Posterior vena cava (tissue), 2 donors: ENCODE measurements at regions not wholly inside any gene's neighbourhood (a gene's known extent, or its start where the extent isn't known, plus 50 kb on each side); places are given as distances from the start of the nearest gene placed in this dataset.

ENCODE experiments used
- DNase-seq: peaks from one replicate; pipeline ENCODE4 v3.0.0-alpha.2; 2020; ENCODE audit warnings: low spot score
- intact Hi-C, 2 donors: fragments of 100-400 bp; cut with DNase I; formaldehyde crosslinking; loops; one replicate each; pipeline versions ENCODE4 v1.14.1 to v1.14.2; 2022 to 2023
- donor health status: DM: yes; HTN: yes; CAD: no.
- donor health status: DM: yes; HTN: yes; CAD: no.

GRCh38 chr9:111152614-111153406, 114.5 kb upstream of the LPAR1 start:
- intact Hi-C loops, result no loop called here
- DNase-seq, result no peak

GRCh38 chr9:111151537-111151936, 113.3 kb upstream of the LPAR1 start:
- DNase-seq, result no peak
- intact Hi-C loops, result no loop called here

DNA sequence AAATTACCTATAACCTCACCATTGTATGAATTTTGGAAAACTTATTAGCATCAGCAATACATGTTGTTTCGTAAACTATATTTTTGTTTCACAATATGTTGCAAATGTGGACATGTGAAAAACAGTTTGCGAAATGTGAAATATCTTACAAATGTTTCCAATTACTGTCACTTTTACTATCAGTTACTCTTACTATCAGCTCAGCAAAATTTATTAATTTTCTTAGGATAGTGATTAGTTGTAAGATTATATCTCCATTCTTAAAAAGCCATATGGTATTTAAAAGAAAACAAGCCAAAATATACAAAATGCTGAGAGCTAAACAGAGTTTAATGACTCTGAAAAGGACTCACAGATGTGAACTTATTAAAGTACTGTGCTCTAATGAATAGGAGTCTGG, 111.9 kb upstream of the LPAR1 start:
- DNase-seq, result no peak
- intact Hi-C loops, result no loop called here

GRCh38 chr9:111149018-111149759, 110.9 kb upstream of the LPAR1 start:
- DNase-seq, result no peak
- intact Hi-C loops, result loop anchor here in 1 of 2 donors (5.0 kb wide), 1 partner anchor 1122 kb away; no protein-coding TSS in a partner anchor

DNA sequence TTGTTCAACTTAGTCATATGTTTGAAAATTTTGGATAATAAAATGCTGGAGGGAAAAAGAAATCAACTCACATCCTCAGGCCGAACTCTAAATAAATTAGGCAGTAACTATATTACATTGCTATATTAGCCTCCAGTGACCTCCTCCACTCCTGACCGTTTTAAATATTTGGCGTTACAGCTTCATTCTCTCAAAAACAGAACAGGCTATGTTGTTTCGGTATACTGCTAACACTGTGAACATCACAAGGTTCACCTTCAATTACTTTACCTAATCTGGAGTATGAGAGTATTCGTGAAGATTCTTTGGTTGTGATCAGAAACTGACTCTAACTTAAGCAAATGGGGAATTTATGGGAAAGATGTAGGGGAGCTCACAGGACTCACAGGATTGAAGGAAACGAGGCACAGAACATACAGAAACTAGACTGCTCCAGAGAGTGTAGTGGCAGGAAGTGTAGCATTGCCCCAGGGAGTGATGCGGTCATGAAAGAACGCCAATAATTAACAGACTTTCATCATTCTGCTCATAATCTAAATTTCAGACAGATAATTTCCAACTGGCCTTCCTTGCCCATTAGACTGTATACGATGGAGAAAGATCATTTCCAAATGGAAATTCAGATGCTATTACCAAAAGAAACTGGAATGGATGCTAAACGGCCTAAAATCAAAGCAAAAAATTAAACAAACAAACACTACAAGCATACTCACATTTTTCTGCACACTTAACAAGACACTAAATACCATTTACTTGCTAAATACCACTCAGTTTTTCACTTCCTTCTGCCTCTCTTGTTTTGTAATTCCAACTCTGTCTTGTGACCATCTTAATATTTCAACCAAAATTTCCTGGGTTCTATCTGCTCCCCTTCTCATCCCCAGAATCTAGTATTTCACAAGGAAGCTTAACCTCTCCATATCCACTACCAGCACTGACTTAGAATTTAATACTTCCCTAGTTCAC, 110.1 kb upstream of the LPAR1 start:
- intact Hi-C loops, result loop anchor here in 1 of 2 donors (5.0 kb wide), 1 partner anchor 1121 kb away; no protein-coding TSS in a partner anchor
- DNase-seq, result no peak

GRCh38 chr9:111147041-111147440, 108.8 kb upstream of the LPAR1 start:
- intact Hi-C loops, result loop anchor here in 1 of 2 donors (5.0 kb wide), 1 partner anchor 1120 kb away; no protein-coding TSS in a partner anchor
- no peak for DNase-seq

GRCh38 chr9:111144741-111145140, 106.5 kb upstream of the LPAR1 start:
- intact Hi-C loops, result loop anchor here in 1 of 2 donors (5.0 kb wide), 1 partner anchor 1117 kb away; no protein-coding TSS in a partner anchor
- no peak for DNase-seq

GRCh38 chr9:111136180-111136579, 97.9 kb upstream of the LPAR1 start:
- intact Hi-C loops, result loop anchor here in 1 of 2 donors (2.0 kb wide), 1 partner anchor 77 kb away; no protein-coding TSS in a partner anchor
- no peak for DNase-seq

- DNase-seq, result no peak
- intact Hi-C loops, result no loop called here
Measured at GRCh38 chr9:111131211-111131610, 92.9 kb upstream of the LPAR1 start.

DNA sequence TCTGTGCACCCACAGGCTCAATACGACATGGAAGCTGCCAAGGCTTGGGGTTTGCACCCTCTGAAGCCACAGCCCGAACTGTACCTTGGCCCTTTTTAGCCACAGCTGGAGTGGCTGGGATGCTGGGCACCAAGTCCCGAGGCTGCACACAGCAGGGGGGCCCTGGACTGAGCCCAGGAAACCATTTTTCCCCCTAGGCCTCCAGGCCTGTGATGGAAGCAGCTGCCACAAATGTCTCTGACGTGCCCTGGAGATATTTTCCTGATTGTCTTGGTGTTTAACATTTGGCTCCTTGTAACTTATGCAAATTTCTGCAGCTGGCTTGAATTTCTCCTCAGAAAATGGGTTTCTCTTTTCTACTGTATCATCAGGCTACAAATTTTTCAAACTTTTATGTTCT, 82.3 kb upstream of the LPAR1 start:
- no peak for DNase-seq
- intact Hi-C loops, result no loop called here

GRCh38 chr9:111118256-111118948, 80.1 kb upstream of the LPAR1 start:
- no peak for DNase-seq
- intact Hi-C loops, result no loop called here

DNA sequence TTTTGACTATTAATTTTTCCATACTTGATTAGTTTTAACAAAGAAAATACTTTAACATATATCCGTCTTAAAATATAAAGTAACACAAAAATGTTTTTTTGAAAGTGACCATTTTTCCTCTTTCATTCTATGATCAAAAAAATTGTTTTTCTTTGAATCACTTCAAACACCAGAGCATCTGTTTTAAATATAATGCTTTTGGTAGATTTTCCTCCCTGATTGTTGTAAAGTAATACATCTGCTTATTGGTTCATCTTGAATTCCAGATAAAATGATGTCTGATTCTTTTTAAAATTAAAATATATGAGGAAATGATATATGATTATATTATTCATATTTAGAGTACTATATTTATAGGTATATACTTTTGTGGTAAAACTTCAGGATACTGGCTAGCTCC, 76.2 kb upstream of the LPAR1 start:
- DNase-seq, result no peak
- intact Hi-C loops, result no loop called here

DNA sequence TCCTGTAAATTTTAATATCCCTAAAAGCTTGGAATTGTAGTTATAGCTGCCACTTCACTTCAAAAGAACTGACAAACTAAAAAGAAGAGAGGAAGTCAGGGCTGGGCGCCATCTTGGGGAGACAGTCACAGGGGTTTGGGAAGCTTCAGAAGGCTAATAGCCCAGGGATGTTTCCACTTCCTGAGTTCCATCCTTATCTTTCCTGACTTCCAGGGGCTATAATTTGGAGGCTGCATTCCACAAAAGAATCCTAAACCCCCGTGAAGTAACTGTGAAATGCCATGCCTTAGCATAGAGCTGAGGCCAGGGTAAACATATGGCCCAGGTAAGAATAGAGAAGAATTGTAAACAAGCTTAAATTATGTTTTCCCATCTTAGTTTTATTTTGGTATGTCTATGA, 75.4 kb upstream of the LPAR1 start:
- intact Hi-C loops, result no loop called here
- DNase-seq, result no peak

DNA sequence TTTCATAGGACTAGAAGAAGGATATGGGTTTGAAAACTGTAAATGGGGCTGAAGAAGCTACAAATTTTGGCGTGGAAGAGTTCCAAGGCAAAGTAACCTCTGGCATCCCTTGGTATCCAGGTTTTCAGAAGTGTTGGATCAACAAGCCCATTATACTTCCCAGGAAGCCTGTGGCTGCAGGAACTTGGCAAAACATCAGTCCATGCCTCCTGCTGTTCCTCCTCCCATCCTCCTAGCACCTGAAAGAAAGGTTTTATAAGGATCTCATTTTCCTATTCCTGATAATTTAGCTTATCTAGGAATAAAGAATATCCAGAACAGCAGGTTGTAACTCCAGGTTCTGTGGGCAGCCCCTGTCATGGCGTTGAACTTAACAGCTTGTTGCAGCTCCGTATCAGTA, 72.5 kb upstream of the LPAR1 start:
- DNase-seq, result no peak
- intact Hi-C loops, result no loop called here

DNA sequence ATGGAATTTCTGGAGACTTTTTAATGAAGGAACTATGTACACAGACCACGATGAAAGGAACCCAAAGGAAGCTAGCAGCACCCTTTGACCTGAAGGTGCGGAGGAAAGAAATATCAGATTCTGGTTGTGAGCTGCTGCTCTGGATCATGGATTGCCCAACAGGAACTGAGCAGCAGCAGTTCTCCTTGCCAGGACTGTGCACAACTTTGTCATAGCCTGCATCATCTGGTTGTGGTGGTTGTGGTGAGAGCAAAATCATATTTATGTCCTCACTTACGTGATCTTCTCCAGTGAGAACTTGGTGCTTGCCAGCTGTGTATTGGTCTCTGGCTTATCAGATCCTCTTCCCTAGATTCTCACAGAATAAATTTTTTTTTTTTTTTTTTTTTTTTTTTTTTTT, 70.7 kb upstream of the LPAR1 start:
- DNase-seq, result no peak
- intact Hi-C loops, result no loop called here

DNA sequence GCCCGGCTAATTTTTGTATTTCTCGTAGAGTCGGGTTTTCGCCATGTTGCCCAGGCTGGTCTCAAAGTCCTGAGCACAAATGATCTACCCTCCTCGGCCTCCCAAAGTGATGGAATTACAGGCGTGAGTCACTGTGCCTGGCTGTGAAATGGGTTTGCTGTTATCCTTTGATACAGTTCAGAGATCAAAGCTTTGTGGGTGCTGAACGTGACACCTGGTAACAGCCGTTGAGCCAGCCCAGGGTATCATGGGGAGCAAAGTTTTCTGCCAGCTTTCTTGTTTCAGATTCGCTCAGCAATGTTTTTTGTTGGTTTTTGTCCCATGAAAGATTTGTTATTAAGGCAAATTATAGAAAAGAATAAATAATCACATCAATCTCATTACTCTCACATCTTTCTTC, 68.9 kb upstream of the LPAR1 start:
- intact Hi-C loops, result no loop called here
- no peak for DNase-seq

- DNase-seq, result no peak
Measured at GRCh38 chr9:111106202-111106601, 67.9 kb upstream of the LPAR1 start.

DNA sequence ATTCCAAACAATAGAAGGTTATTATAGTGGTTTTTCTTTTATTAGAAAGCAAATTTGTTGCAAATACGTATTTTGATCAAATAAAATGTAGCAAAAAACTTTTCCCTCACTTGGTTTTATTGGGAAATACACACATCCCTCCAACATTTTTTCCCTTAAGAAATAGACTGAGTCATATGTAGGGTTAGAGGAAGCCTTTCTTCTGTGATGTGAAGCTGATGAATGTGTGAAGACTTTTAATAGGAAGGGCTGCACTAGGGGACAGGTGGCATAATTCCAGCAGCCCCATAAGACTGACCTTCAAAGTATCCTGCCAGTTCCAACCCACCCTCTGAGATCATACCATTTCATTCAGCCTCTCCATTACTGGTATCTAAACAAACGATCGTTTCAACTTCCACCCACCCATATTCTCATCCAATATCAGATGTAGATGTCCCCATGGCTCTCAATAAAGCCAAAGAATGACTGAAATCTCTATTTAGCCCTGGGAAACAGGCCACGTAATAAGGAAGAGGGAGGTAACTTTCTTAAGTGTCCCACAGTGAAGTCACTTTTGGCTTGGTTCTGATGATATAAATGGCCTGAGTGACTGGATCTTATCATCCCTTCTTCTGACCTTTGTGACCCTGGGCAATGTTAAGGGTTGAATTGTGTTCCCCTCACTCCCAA, 64.7 kb upstream of the LPAR1 start:
- no peak for DNase-seq
- intact Hi-C loops, result no loop called here

More at GRCh38 chr9:111106202-111106601, 67.9 kb upstream of the LPAR1 start:
- intact Hi-C loops, result no loop called here
